CD4-positive, alpha-beta T cell (primary cell): ENCODE measurements at regions not wholly inside any gene's neighbourhood (a gene's known extent, or its start where the extent isn't known, plus 50 kb on each side); places are given as distances from the start of the nearest gene placed in this dataset.

Experiments
- ATAC-seq: fragments of 200-7000 bp; cut with Tn5 transposase; one replicate; pipeline ENCODE4 v1.10.0; 2022; ENCODE audit warnings: mild to moderate bottlenecking; ENCODE audit not compliant: poor library complexity
- CTCF ChIA-PET: fragments of 350-600 bp; sonication (Branson Sonifier 250); formaldehyde crosslinking; loops from one replicate; lab custom pipeline; 2021; ENCODE audit warnings: antibody characterized with exemption, inconsistent platforms; lab: Charles Lee
- POLR2A ChIA-PET: fragments of 350-600 bp; sonication (Branson Sonifier 250); formaldehyde crosslinking; loops from one replicate; lab custom pipeline; 2021; ENCODE audit warnings: antibody characterized with exemption, inconsistent platforms; lab: Charles Lee
- DNase-seq, 14 experiments: peaks; one replicate each; pipeline ENCODE4 v3.0.0-alpha.2; 2013 to 2020; ENCODE audit warnings: mixed read lengths in 2 of 14
- H3K27ac ChIP-seq, 2 donors: one replicate each; pipeline versions ENCODE4 v1.5.1 to v1.7.0; 2013; ENCODE audit warnings: low read length in 2 of 2, low read depth in 1 of 2, mild to moderate bottlenecking in 1 of 2
- H3K27me3 ChIP-seq, 2 experiments: 1 replicate in 1 of 2; 2 replicates in 1 of 2; pipeline versions ENCODE4 v1.6.1 to v1.7.0; 2013; ENCODE audit warnings: low read length in 2 of 2, control low read depth in 1 of 2, mild to moderate bottlenecking in 1 of 2, moderate library complexity in 1 of 2; ENCODE audit not compliant: insufficient read depth in 2 of 2, control insufficient read depth in 1 of 2
- H3K36me3 ChIP-seq: one replicate; pipeline ENCODE4 v1.6.1; 2013; ENCODE audit warnings: low read length, control low read depth; ENCODE audit not compliant: insufficient read depth
- H3K4me1 ChIP-seq: one replicate; pipeline ENCODE4 v1.6.1; 2013; ENCODE audit warnings: low read length, control low read depth; ENCODE audit not compliant: insufficient read depth
- H3K4me3 ChIP-seq: one replicate; pipeline ENCODE4 v1.5.1; 2013; ENCODE audit warnings: mild to moderate bottlenecking, low read length, moderate library complexity
- H3K9me3 ChIP-seq, 2 experiments: 1 replicate in 1 of 2; 2 replicates in 1 of 2; pipeline versions ENCODE4 v1.6.1 to v1.7.0; 2013; ENCODE audit warnings: low read length in 2 of 2, mild to moderate bottlenecking in 2 of 2, control low read depth in 1 of 2, moderate library complexity in 1 of 2; ENCODE audit not compliant: control insufficient read depth in 1 of 2, insufficient read depth in 1 of 2
- H3K27ac Mint-ChIP-seq: one replicate; pipeline ENCODE4 v1.8.0; 2020; ENCODE audit warnings: mixed read lengths
- H3K27me3 Mint-ChIP-seq: one replicate; pipeline ENCODE4 v1.8.0; 2021; ENCODE audit warnings: mixed read lengths
- H3K36me3 Mint-ChIP-seq: one replicate; pipeline ENCODE4 v1.8.0; 2021; ENCODE audit warnings: low read depth, mixed read lengths
- H3K4me1 Mint-ChIP-seq: one replicate; pipeline ENCODE4 v1.8.0; 2021; ENCODE audit warnings: low read depth, mixed read lengths
- H3K4me3 Mint-ChIP-seq: one replicate; pipeline ENCODE4 v1.8.0; 2020; ENCODE audit warnings: mild to moderate bottlenecking, mixed read lengths
- H3K9me3 Mint-ChIP-seq: one replicate; pipeline ENCODE4 v1.8.0; 2020; ENCODE audit warnings: mixed read lengths
- intact Hi-C, 2 experiments: fragments of 100-400 bp; cut with DNase I in 1 of 2; cut with micrococcal nuclease in 1 of 2; formaldehyde crosslinking; loops; one replicate each; pipeline versions ENCODE4 v1.15.1 to v1.9.0; 2023 to 2025; cut with DNase I, micrococcal nuclease
- TF ChIP-seq, protein P1 (sequence below): fragments of 200-600 bp; IDR thresholded peaks from one replicate; pipeline ENCODE4 v1.8.0; 2022; ENCODE audit warnings: antibody characterized with exemption, mild to moderate bottlenecking

GRCh38 chr17:36835036-36835435 lies 102.2 kb upstream of the LHX1 start:
- Mint-ChIP-seq H3K36me3 (no peaks in the 10 kb centered on the region), H3K4me1 (no peaks in the 10 kb centered on the region), H3K9me3 (no peaks in the 10 kb centered on the region), H3K27me3 (peaks cover 5% of the 10 kb centered on the region), H3K27ac (no peak overlapping the region), H3K4me3 (no peak overlapping the region)
- Histone ChIP-seq H3K27ac (no peak overlapping the region), H3K4me1 (no peaks in the 10 kb centered on the region), H3K36me3 (no peaks in the 10 kb centered on the region), H3K27me3 (no peaks in the 10 kb centered on the region), H3K9me3 (peaks cover 0 to 6% of the 10 kb centered on the region in 2 experiments), H3K4me3 (no peak overlapping the region)
- ChIA-PET POLR2A (no interaction called here), CTCF (no interaction called here)
- TF ChIP-seq, protein P1, sequence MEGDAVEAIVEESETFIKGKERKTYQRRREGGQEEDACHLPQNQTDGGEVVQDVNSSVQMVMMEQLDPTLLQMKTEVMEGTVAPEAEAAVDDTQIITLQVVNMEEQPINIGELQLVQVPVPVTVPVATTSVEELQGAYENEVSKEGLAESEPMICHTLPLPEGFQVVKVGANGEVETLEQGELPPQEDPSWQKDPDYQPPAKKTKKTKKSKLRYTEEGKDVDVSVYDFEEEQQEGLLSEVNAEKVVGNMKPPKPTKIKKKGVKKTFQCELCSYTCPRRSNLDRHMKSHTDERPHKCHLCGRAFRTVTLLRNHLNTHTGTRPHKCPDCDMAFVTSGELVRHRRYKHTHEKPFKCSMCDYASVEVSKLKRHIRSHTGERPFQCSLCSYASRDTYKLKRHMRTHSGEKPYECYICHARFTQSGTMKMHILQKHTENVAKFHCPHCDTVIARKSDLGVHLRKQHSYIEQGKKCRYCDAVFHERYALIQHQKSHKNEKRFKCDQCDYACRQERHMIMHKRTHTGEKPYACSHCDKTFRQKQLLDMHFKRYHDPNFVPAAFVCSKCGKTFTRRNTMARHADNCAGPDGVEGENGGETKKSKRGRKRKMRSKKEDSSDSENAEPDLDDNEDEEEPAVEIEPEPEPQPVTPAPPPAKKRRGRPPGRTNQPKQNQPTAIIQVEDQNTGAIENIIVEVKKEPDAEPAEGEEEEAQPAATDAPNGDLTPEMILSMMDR: no peak
- ATAC-seq (no peak), DNase-seq (no peak)
- intact Hi-C loops: no loop called here

DNA sequence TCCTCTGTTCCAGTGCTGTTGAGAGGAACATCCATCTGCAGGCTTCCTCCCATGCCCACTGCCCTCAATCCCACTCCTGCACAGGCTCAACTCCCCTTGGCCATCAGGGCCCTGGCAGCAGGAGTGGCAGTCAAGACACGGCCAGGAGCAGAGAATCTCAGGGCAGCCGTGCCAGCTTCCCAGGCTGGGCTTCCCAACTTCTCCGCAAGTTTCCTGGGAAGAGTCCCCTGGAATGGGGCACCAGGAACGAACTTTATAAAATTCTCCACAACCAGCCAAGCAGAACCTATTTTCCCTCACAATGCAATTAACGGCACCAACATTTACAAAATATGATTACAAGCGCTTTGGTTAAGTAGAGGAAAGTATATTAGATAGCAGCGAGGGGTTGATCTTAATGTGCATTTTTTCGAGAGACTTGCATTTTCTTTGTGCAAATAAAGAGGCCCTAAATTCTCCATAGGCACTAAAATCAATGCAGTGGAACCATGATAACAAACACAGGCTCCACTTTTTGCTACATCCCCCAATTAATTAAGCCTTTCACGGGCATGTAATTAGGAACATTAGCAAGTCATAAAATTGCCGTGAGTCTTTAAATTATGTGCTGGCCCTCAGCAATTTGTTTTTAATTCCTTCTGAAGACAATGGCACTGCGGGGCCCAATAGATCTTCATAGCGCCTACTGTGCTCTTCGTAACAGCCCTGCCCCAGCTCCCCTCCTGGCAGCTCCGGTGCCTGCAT lies 99.9 kb upstream of the LHX1 start:
- ChIA-PET POLR2A (no interaction called here), CTCF (no interaction called here)
- peaks cover 2% of the 10 kb centered on the region for H3K9me3 Mint-ChIP-seq
- no peak overlapping the region for H3K4me3 Mint-ChIP-seq
- TF ChIP-seq, protein P1: no peak
- no peak for ATAC-seq
- DNase-seq: no peak
- Histone ChIP-seq H3K27ac (no peak overlapping the region), H3K9me3 (peaks cover 0 to 6% of the 10 kb centered on the region in 2 experiments), H3K27me3 (peaks cover 0 to 2% of the 10 kb centered on the region in 2 experiments), H3K4me1 (no peaks in the 10 kb centered on the region), H3K36me3 (no peaks in the 10 kb centered on the region), H3K4me3 (no peak overlapping the region)
- peaks cover 5% of the 10 kb centered on the region for H3K27me3 Mint-ChIP-seq
- no peaks in the 10 kb centered on the region for H3K4me1 Mint-ChIP-seq
- no peak overlapping the region for H3K27ac Mint-ChIP-seq
- intact Hi-C loops: no loop called here
- no peaks in the 10 kb centered on the region for H3K36me3 Mint-ChIP-seq

DNA sequence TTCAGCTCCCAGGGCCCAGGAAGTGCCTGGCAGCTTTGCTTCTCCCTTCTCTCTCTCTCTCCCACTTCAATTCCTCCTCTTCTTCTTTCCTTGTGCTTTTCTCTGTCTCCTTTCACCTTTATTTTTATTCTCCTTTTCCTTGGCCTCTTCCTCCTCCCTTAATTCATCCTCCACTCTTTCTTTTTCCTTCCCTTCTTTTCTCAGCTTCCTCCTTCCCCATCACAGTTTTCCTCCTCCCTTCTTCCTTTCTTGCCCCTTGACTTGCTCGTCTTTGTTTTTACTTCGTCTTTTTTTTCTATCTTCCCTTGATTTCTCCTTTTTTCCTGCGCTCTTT lies 99.4 kb upstream of the LHX1 start:
- Mint-ChIP-seq H3K4me3 (no peak overlapping the region), H3K4me1 (no peaks in the 10 kb centered on the region), H3K27me3 (peaks cover 9% of the 10 kb centered on the region), H3K27ac (no peak overlapping the region), H3K36me3 (no peaks in the 10 kb centered on the region), H3K9me3 (peaks cover 2% of the 10 kb centered on the region)
- DNase-seq (no peak), ATAC-seq (no peak)
- no peaks in the 10 kb centered on the region for H3K4me1 ChIP-seq
- H3K4me3 ChIP-seq: no peak overlapping the region
- peaks cover 0 to 6% of the 10 kb centered on the region in 2 experiments for H3K9me3 ChIP-seq
- CTCF ChIA-PET: no interaction called here
- TF ChIP-seq, protein P1: no peak
- no peaks in the 10 kb centered on the region for H3K36me3 ChIP-seq
- intact Hi-C loops: no loop called here
- POLR2A ChIA-PET: no interaction called here
- H3K27me3 ChIP-seq: peaks cover 0 to 2% of the 10 kb centered on the region in 2 experiments
- no peak overlapping the region for H3K27ac ChIP-seq
